ENCODE measurements at regions not wholly inside any gene's neighbourhood (a gene's known extent, or its start where the extent isn't known, plus 50 kb on each side); places are given as distances from the start of the nearest gene placed in this dataset.
"Not testable (repeated sequence)": the region's sequence is repeated elsewhere in the genome, so short reads cannot be mapped to it uniquely, and the experiment has no call there.

DNA sequence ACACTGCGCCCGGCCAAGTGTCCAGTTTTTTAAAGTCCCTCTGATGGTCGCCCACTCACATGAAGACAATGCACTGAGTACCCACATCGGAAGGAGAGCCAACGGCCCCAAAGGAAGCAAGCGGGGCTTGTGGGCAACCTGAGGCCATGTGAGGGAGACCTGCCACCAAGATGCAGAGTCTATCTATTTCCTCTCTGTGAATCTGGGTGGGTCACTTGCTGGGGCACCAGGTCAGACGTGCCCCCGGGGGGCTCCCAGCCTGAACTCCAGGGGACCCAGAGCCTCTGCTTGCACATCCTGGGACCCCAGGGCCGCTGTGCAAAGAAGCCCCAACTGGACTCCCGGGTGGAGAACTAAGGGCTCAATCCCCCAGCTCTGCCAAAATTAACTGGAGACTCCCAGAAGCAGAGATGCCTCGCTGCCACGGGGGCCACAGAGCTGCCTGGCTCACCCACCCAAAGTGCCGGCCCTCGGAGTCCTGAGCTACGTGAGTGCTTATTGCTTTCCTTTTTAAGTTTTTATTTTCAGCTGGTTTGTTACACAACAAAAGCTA lies 106.4 kb downstream of the BRD1 start:
- no peak for DNase-seq

DNA sequence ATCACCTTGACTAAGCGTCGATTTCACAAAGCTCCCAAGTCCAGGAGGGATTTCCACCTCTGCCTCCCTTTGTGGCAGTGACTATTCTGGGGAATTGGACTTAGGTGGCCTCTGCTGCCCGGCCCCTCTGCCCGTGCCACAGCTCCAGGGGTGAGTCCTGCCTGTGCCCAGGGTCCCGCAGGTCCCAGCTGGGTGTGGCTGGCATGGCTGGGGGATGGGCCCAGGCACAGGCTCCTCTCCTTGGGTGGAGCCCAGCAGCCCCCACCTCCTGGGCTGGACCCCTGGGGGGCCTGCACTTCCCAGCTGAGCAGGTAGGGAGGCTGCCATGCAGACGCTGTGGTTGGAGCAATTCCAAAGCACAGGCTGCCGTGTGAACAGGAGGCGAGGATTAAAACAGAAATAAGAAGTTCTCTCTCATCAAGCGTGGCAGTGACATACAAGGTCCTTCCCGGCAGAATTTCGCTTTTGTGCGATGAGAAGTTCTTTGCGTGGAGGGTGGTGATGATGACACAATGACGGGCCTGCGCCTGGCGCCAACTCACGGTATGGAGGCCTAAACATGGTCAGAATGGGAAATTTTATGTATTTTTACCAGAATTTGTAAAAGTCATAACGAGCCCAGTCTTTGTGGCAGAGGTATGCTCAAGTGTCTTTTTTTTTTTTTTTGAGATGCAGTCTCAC lies 107.3 kb downstream of the BRD1 start:
- no peak for DNase-seq

- DNase-seq: no peak
Observed at GRCh38 chr22:49719046-49719445, 108.6 kb downstream of the BRD1 start.

- DNase-seq: no peak
Observed at GRCh38 chr22:49718396-49718795, 109.3 kb downstream of the BRD1 start.

- no peak for DNase-seq
Observed at GRCh38 chr22:49717322-49717919, 110.3 kb downstream of the BRD1 start.

- DNase-seq: no peak
Observed at GRCh38 chr22:49716441-49716840, 111.2 kb downstream of the BRD1 start.

DNA sequence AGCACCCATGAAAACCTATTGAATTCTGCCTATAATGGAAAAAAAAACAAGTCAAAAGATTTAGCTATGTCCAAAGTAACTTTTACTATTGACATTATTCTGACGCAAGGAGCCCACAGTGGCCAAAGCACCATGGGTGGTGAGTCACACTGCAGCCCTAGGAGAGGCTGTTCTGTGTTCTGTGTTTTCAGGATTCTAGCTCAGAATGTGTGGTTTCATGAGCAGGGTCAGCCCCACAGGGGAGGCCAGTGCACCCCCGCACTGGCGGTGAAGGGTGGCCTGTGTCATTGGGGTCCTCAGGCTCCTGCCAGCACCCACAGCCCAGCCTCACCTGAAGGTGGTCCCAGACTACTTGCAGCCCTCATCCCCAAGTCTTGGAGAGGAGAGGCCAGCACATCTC lies 112.2 kb downstream of the BRD1 start:
- DNase-seq: no peak

- no peak for DNase-seq
Observed at GRCh38 chr22:49713003-49713402, 114.7 kb downstream of the BRD1 start.

DNA sequence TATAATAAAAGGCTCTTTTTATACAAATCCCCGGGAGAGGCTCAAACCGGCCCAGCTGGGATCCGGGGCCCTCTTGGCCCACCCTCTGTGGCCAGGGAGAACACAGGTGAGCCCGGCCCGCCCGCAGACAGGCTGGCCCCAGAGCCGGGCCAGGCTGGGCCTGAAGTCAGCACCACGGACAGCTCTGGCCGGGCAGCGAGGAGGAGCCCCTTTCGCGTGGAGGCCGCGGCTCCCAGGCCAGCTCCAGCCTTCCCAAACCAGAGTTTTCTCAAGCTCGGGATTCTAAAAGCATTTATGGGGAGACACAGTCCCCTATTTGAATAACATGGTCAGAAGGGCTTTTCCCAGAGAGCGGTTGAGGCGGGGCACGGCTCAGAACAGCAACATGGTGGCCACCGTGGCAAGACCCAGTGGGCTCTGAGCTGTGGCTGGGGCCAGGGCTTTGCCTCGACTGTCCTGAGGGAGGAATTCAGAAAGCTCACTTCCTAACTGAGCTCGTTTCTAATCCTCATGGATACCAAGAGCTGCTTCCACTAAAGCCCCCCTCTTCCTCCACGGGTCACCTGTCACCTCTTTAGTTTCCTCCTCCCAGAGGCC lies 115.4 kb downstream of the BRD1 start:
- DNase-seq: no peak

DNA sequence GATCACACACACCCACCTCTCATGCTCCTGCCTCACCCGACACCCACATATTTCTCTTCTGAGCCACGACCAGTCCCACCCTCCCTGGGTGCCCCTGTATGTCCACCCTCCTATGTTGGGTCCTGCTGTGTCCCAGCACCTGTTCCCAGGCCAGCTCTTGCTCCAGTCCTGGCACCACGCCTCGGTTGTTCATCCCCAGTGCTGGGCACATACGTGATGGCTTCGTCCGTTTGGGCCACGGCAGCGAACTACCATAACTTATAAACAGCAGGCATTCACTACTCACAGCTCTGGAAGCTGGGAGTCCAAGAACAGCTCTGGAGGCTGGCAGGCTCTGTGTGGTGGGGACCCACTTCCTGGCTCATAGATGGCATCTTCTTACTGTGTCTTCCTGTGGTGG lies 116.9 kb downstream of the BRD1 start:
- DNase-seq: no peak

DNA sequence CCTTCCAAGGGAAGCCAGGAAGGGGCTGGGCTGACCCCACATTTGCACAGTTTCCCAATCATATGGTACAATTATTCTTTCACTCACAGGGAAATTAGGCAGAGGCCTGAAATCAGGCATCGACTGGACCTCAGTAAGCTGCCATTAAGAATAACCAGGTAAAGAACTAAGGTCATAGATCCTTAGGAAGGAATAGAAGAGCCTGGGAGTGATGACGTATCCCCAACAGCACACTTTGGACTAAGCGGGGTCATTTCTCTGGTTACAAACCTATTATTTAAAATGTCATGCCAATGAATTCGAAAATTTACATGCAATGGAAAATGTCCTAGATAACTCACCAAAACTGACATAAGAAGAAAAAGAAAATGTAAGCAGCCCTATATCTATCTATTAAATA lies 118.2 kb downstream of the BRD1 start:
- DNase-seq: no peak

GRCh38 chr22:49705972-49706352 lies 121.7 kb downstream of the BRD1 start:
- DNase-seq: no peak

GRCh38 chr22:49705216-49705971 lies 122.3 kb downstream of the BRD1 start:
- no peak for DNase-seq

- DNase-seq: no peak
Observed at GRCh38 chr22:49704345-49705215, 123.1 kb downstream of the BRD1 start.

DNA sequence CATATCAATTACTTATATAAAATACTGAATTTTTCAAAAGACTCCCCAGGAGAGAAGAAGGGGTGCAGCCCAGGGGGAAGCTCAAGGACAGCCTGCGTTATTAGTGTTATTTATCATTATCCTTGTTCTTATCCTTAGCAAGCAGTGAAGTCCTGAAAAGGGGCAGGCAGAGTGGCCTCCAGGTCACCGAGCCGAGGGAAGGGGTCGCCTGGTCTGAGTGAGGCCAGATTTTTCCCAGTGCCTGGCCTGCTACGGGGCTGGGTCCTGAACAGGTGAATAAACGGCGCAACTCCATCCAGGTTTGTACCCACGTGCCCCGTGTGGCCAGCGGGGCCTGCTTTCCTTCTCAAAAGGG lies 123.7 kb downstream of the BRD1 start:
- DNase-seq: no peak

DNA sequence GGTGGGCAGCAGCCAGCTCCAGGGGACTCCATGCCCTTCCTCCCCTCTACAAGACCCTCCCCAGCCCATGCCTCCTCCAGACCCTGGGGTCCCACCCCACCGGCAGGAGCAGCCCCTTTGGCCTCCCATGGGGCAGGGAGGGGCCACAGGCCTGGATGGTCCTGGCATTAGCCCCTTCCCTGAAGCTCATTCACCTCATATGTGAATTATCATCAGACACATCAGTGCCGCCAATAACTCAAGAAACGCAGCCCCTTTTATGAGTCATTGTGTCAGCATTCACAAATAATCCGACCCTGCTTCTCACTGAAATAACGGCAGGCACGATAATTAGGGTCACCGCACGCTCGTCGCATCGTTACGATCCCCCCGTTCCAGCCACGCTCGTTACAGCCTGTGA lies 124.2 kb downstream of the BRD1 start:
- no peak for DNase-seq

DNA sequence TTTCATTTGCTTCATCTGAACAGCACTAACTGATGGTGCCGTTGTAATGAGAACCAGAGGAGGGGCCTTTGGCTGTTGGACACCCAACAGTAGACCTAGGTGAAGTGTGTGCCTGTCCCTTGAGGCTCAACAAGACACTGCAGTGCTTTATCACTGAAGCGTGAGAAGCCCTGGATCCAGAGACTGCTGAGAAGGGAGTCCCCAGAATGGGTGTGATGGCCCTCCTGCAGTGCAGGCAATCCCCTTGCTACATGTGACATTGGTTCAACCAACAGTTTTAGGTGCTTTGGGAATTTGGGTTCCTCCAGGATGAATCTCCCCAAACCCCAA lies 125.6 kb downstream of the BRD1 start:
- no peak for DNase-seq

- no peak for DNase-seq
Observed at GRCh38 chr22:49701380-49702067, 126.1 kb downstream of the BRD1 start.

DNA sequence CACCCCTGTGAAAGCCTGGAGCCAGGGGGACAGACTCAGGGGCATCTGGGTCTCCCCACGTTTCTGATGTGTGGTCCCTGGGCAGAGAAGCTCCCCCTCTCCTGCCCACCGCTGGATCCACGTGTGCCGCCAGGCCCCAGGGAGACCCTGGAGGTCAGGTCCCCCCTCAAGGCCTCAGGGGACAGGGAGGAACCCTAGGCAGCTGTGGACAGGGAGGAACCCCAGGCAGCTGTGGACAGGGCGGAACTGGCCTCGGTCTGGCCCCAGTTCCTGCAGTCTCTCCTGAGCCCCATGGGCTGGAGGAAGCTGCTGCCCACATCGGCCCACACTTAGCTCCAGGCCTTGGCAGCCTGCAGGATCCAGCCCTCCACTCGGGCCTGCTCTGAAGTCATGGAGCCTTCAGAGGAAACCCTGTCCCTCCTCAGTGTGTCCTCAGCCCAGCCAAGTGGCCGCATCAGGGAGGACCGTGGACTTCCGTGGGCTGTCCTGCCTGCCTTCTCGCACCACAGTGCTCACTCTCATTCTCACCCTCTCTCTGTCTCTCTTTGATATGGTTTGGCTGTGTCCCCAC lies 127.7 kb downstream of the BRD1 start:
- DNase-seq: no peak

GRCh38 chr22:49699476-49699875 lies 128.2 kb downstream of the BRD1 start:
- no peak for DNase-seq

DNA sequence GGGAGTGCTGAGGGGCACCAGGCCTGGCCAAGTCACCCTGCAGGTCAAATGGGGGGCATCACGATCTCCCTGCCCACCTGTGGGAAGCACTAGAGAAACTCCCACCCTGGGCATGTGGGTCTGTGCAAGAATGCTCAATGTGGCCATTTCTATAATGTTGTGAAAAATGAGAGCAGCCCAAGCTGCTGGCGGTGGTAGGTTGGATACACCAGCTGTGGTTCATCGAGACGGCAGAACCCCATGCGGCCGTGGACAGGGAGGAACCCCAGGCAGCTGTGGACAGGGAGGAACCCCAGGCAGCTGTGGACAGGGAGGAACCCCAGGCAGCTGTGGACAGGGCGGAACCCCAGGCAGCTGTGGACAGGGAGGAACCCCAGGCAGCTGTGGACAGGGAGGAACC lies 129.1 kb downstream of the BRD1 start:
- DNase-seq: not testable (repeated sequence)

DNA sequence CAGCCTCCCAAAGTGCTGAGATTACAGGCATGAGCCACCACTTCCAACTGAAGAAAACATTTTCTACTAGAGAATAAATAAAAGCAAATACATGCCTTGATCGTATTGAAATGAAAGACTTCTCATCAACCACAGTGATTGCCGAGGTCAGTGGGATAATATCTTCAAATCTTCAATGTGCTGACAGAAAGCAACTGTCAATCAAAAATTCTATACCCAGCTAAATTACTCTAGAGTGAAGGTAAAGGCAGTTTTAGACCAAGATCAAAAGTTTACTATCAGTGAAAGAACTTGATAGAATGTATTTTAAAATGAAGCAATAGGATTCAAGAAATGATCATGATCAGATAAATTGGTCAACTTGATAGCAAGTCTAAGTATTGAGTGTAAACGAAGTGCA lies 130.6 kb downstream of the BRD1 start:
- no peak for DNase-seq
